ENCODE measurements at regions not wholly inside any gene's neighbourhood (a gene's known extent, or its start where the extent isn't known, plus 50 kb on each side); places are given as distances from the start of the nearest gene placed in this dataset.

DNA sequence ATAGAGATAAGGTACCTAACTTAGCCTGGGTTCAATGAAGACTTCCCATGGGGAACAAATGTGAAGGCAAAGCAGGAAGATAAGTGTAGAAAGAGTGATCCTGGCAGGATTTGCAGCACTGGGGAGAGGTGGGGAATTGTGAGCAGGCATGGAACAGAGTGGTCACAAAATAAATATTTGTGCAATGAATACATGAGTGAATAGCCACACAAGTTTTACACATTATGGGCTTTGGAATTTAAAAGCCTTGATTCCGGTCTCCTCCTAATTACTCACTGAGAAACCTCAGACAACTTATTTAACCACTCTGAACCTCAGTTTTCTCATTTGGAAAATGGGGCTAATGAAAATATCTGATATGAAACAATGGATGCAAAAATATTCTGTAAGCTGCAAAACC is 148.3 kb downstream of the ELAVL4 start:
- no peak overlapping the region for H3K27ac ChIP-seq (ENCODE audit: low read depth in 1 of 2, low read length in 2 of 2)
- no peak overlapping the region for H3K9ac ChIP-seq (ENCODE audit: insufficient read depth, low read length, poor library complexity, severe bottlenecking)
- H3K4me3 Mint-ChIP-seq, result no peak overlapping the region
- no peak overlapping the region for H3K4me3 ChIP-seq (replicated peaks in 1 of 3; ENCODE audit: low read depth in 2 of 3, low read length in 3 of 3)
- intact Hi-C loops (cut with micrococcal nuclease), result no loop called here
- no peaks in the 10 kb centered on the region for H3K27me3 ChIP-seq (ENCODE audit: control insufficient read depth in 2 of 2, insufficient read depth in 2 of 2, low read length in 2 of 2)
- TF ChIP-seq, protein P1, sequence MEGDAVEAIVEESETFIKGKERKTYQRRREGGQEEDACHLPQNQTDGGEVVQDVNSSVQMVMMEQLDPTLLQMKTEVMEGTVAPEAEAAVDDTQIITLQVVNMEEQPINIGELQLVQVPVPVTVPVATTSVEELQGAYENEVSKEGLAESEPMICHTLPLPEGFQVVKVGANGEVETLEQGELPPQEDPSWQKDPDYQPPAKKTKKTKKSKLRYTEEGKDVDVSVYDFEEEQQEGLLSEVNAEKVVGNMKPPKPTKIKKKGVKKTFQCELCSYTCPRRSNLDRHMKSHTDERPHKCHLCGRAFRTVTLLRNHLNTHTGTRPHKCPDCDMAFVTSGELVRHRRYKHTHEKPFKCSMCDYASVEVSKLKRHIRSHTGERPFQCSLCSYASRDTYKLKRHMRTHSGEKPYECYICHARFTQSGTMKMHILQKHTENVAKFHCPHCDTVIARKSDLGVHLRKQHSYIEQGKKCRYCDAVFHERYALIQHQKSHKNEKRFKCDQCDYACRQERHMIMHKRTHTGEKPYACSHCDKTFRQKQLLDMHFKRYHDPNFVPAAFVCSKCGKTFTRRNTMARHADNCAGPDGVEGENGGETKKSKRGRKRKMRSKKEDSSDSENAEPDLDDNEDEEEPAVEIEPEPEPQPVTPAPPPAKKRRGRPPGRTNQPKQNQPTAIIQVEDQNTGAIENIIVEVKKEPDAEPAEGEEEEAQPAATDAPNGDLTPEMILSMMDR (IDR thresholded peaks at IDR 0.05), result no peak
- H2AFZ ChIP-seq (ENCODE audit: insufficient read depth, low read depth, low read length, poor library complexity, severe bottlenecking), result no peak overlapping the region
- no peaks in the 10 kb centered on the region for H4K20me1 ChIP-seq (ENCODE audit: insufficient read depth, low read length)
- no peaks in the 10 kb centered on the region for H3K36me3 ChIP-seq (replicated peaks in 1 of 2; ENCODE audit: control insufficient read depth in 1 of 2, insufficient read depth in 2 of 2, low read length in 2 of 2)
- H3K4me1 Mint-ChIP-seq, result no peaks in the 10 kb centered on the region
- H3K27ac Mint-ChIP-seq, result no peak overlapping the region
- DNase-seq, result no peak
- WGBS (ENCODE audit: insufficient coverage), result no CpG with 5 or more reads among the region's 1 CpG
- H3K9me3 Mint-ChIP-seq, result no peaks in the 10 kb centered on the region
- no peaks in the 10 kb centered on the region for H3K9me3 ChIP-seq (replicated peaks in 1 of 2; ENCODE audit: control insufficient read depth in 1 of 2, insufficient read depth in 1 of 2, low read length in 2 of 2)
- H3K36me3 Mint-ChIP-seq, result no peaks in the 10 kb centered on the region
- no peak overlapping the region for H3K4me2 ChIP-seq (replicated peaks; ENCODE audit: extremely low read depth, low read length, poor library complexity, severe bottlenecking)
- H3K79me2 ChIP-seq (ENCODE audit: insufficient read depth, low read length), result no peaks in the 10 kb centered on the region
- peaks cover 0 to 10% (median 2%) of the 10 kb centered on the region in 3 donors for H3K27me3 Mint-ChIP-seq (ENCODE audit: low read depth in 3 of 3)
- H3K4me1 ChIP-seq (ENCODE audit: control insufficient read depth in 1 of 2, insufficient read depth in 2 of 2, low read length in 2 of 2), result peaks cover 0 to under 1% of the 10 kb centered on the region in 2 donors

All from CD14-positive monocyte (primary cell).